Trophoblast cell (in vitro differentiated cells and primary cell): ENCODE measurements at regions not wholly inside any gene's neighbourhood (a gene's known extent, or its start where the extent isn't known, plus 50 kb on each side); places are given as distances from the start of the nearest gene placed in this dataset.
"Not testable (repeated sequence)": the region's sequence is repeated elsewhere in the genome, so short reads cannot be mapped to it uniquely, and the experiment has no call there.

Experiments used
- DNase-seq, 2 donors: peaks; one replicate each; pipeline ENCODE4 v3.0.0-alpha.2; 2016
- H2AFZ ChIP-seq: 2 replicates; pipeline ENCODE4 v1.6.1; 2013; ENCODE audit warnings: low read length, moderate library complexity, mild to moderate bottlenecking; ENCODE audit not compliant: insufficient read depth, poor library complexity
- H2AK5ac ChIP-seq: 2 replicates; pipeline ENCODE4 v1.6.1; 2013; ENCODE audit warnings: mild to moderate bottlenecking, low read length
- H2BK120ac ChIP-seq: 2 replicates; pipeline ENCODE4 v1.6.1; 2013; ENCODE audit warnings: low read length, mild to moderate bottlenecking, moderate library complexity; ENCODE audit not compliant: insufficient read depth, poor library complexity
- H2BK12ac ChIP-seq: 2 replicates; pipeline ENCODE4 v1.6.1; 2013; ENCODE audit warnings: mild to moderate bottlenecking, low read length, moderate library complexity
- H2BK5ac ChIP-seq: 2 replicates; pipeline ENCODE4 v1.6.1; 2013; ENCODE audit warnings: low read length, low read depth, moderate library complexity, mild to moderate bottlenecking; ENCODE audit not compliant: poor library complexity
- H3K14ac ChIP-seq: 2 replicates; pipeline ENCODE4 v1.6.1; 2013; ENCODE audit warnings: mild to moderate bottlenecking, low read length
- H3K18ac ChIP-seq: 2 replicates; pipeline ENCODE4 v1.6.1; 2013; ENCODE audit warnings: mild to moderate bottlenecking, low read length
- H3K23ac ChIP-seq: 2 replicates; pipeline ENCODE4 v1.6.1; 2013; ENCODE audit warnings: low read length
- H3K27ac ChIP-seq: 2 replicates; pipeline ENCODE4 v1.5.1; 2013; ENCODE audit warnings: low read depth, mild to moderate bottlenecking, inconsistent platforms, low read length, moderate library complexity
- H3K27me3 ChIP-seq: 2 replicates; pipeline ENCODE4 v1.6.1; 2013; ENCODE audit warnings: inconsistent platforms, mild to moderate bottlenecking, low read length, moderate library complexity; ENCODE audit not compliant: insufficient read depth
- H3K36me3 ChIP-seq, 2 experiments: 1 replicate in 1 of 2; 2 replicates in 1 of 2; pipeline ENCODE4 v1.6.1; 2013; ENCODE audit warnings: low read length in 2 of 2, mild to moderate bottlenecking in 2 of 2, moderate library complexity in 1 of 2; ENCODE audit not compliant: insufficient read depth in 2 of 2, control insufficient read depth in 1 of 2
- H3K4ac ChIP-seq: 2 replicates; pipeline ENCODE4 v1.6.1; 2013; ENCODE audit warnings: low read depth, mild to moderate bottlenecking, low read length, moderate library complexity
- H3K4me1 ChIP-seq, 2 experiments: 1 replicate in 1 of 2; 2 replicates in 1 of 2; pipeline ENCODE4 v1.6.1; 2013; ENCODE audit warnings: low read length in 2 of 2, mild to moderate bottlenecking in 2 of 2, moderate library complexity in 1 of 2; ENCODE audit not compliant: insufficient read depth in 2 of 2, control insufficient read depth in 1 of 2
- H3K4me2 ChIP-seq: 2 replicates; pipeline ENCODE4 v1.6.1; 2013; ENCODE audit warnings: inconsistent platforms, mild to moderate bottlenecking, low read length, moderate library complexity
- H3K4me3 ChIP-seq: 2 replicates; pipeline ENCODE4 v1.5.1; 2013; ENCODE audit warnings: mild to moderate bottlenecking, low read depth, low read length, inconsistent platforms
- H3K79me1 ChIP-seq: one replicate; pipeline ENCODE4 v1.6.1; 2013; ENCODE audit warnings: low read length
- H3K79me2 ChIP-seq: 2 replicates; pipeline ENCODE4 v1.6.1; 2013; ENCODE audit warnings: low read length, mild to moderate bottlenecking; ENCODE audit not compliant: control insufficient read depth, insufficient read depth, poor library complexity
- H3K9ac ChIP-seq: 2 replicates; pipeline ENCODE4 v1.6.1; 2013; ENCODE audit warnings: mild to moderate bottlenecking, low read length
- H3K9me3 ChIP-seq: 2 replicates; pipeline ENCODE4 v1.6.1; 2013; ENCODE audit warnings: low read depth, mild to moderate bottlenecking, control low read depth, inconsistent platforms, low read length; ENCODE audit not compliant: insufficient read depth
- H4K12ac ChIP-seq: 2 replicates; pipeline ENCODE4 v1.6.1; 2013; ENCODE audit warnings: low read depth, mild to moderate bottlenecking, low read length, moderate library complexity
- H4K8ac ChIP-seq: 2 replicates; pipeline ENCODE4 v1.6.1; 2013; ENCODE audit warnings: low read depth, mild to moderate bottlenecking, low read length, moderate library complexity
- H4K91ac ChIP-seq: one replicate; pipeline ENCODE4 v1.6.1; 2013; ENCODE audit warnings: low read depth, mild to moderate bottlenecking, low read length, moderate library complexity
- WGBS: extraction: QIAGEN DNeasy Blood & Tissue Kit; methylation state at CpG from one replicate; pipeline ENCODE4 v1.1.7; 2013; ENCODE audit warnings: missing lambda C conversion rate; ENCODE audit not compliant: insufficient read length, insufficient coverage; ENCODE audit errors: extremely low coverage; 5-methylcytosine and 5-hydroxymethylcytosine counted together

DNA sequence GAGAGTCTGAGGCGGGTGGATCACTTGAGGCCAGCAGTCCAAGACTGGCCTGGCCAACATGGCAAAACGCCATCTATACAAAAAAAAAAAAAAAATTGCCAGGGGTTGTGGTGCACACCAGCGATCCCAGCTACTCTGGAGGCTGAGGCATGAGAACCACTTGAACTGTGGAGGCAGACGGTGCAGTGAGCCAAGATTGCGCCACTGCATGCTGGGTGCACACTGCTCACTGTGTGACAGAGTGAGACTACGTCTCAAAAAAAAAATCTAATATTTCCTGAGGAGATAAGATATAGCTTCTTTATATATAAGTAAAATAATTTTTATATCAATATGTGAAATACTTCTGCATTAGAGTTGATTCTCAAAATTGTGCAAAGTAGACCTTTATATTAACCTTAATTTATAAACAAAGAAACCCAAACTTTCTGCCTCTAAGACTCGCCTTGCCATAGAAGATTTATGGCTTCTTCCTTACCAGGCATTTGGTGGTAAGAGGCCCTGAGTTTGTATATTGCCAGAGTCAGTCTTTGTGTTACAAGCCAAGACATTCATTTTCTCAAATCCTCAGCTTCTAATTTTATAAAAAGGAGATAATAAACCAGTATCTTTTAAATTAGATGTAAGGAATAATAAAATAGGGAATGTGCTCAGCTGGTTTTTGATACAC is 1226.7 kb downstream of the FLRT2 start:
- Histone ChIP-seq H3K4ac (no peak overlapping the region), H2BK5ac (no peak overlapping the region), H3K9ac (no peak overlapping the region), H3K4me2 (no peak overlapping the region), H2AK5ac (no peak overlapping the region), H3K27ac (no peak overlapping the region), H3K14ac (no peak overlapping the region), H3K9me3 (peaks cover 3% of the 10 kb centered on the region), H3K4me3 (no peak overlapping the region), H2BK120ac (no peak overlapping the region), H3K79me2 (no peaks in the 10 kb centered on the region), H3K4me1 (no peaks in the 10 kb centered on the region), H3K23ac (no peak overlapping the region), H3K18ac (no peak overlapping the region), H4K8ac (no peak overlapping the region), H4K91ac (no peak overlapping the region), H2AFZ (no peak overlapping the region), H3K27me3 (no peaks in the 10 kb centered on the region), H4K12ac (no peak overlapping the region), H2BK12ac (no peak overlapping the region), H3K79me1 (no peaks in the 10 kb centered on the region), H3K36me3 (no peaks in the 10 kb centered on the region)
- WGBS = no CpG with 5 or more reads among the region's 7 CpGs
- DNase-seq = no peak

- not testable (repeated sequence) for H3K23ac ChIP-seq, H2BK120ac ChIP-seq
- no CpG with 5 or more reads among the region's 4 CpGs for WGBS
Measured at GRCh38 chr14:86750488-86750887, 1220.5 kb downstream of the FLRT2 start.

DNA sequence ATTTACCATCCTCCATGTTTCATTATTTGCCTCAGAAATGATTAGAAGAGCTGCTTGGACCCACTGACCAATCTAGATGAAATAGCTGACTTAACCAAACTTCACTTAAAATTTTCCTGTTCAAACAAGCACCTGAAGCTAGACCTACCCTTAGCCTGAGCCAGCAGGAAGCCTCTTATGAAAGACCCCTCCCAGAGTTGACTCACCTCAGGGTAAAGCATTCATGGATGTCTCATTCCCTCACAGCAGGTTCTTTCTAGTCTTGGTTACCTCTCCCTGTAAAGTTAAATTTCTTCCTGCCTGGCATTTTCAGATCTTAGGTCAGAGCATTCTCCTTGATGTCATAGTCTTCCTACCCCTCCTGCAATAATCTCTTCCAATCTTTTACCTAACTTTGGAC is 1209.8 kb downstream of the FLRT2 start:
- H3K9ac ChIP-seq = no peak overlapping the region
- H3K36me3 ChIP-seq = no peaks in the 10 kb centered on the region
- H4K12ac ChIP-seq = no peak overlapping the region
- H3K79me2 ChIP-seq = no peaks in the 10 kb centered on the region
- no peak overlapping the region for H3K27ac ChIP-seq
- no peak overlapping the region for H4K8ac ChIP-seq
- no peak overlapping the region for H2BK120ac ChIP-seq
- no peak overlapping the region for H3K4me3 ChIP-seq
- no peak overlapping the region for H4K91ac ChIP-seq
- no peak overlapping the region for H2AK5ac ChIP-seq
- no peak overlapping the region for H3K18ac ChIP-seq
- no peak for DNase-seq
- no peaks in the 10 kb centered on the region for H3K9me3 ChIP-seq
- H2AFZ ChIP-seq = no peak overlapping the region
- no peaks in the 10 kb centered on the region for H3K79me1 ChIP-seq
- no peak overlapping the region for H3K4ac ChIP-seq
- no peak overlapping the region for H2BK5ac ChIP-seq
- H3K23ac ChIP-seq = no peak overlapping the region
- H3K27me3 ChIP-seq = no peaks in the 10 kb centered on the region
- no peak overlapping the region for H2BK12ac ChIP-seq
- H3K4me2 ChIP-seq = no peak overlapping the region
- no peaks in the 10 kb centered on the region for H3K4me1 ChIP-seq
- no peak overlapping the region for H3K14ac ChIP-seq

More at GRCh38 chr14:86750488-86750887, 1220.5 kb downstream of the FLRT2 start:
- not testable (repeated sequence) for H2BK5ac ChIP-seq, DNase-seq, H2AFZ ChIP-seq, H3K79me1 ChIP-seq, H4K91ac ChIP-seq, H3K4me3 ChIP-seq, H4K12ac ChIP-seq, H3K27ac ChIP-seq, H3K4me1 ChIP-seq, H3K36me3 ChIP-seq, H3K9me3 ChIP-seq, H3K79me2 ChIP-seq, H4K8ac ChIP-seq, H3K27me3 ChIP-seq, H3K18ac ChIP-seq, H2BK12ac ChIP-seq, H3K9ac ChIP-seq, H3K14ac ChIP-seq, H3K4ac ChIP-seq, H3K4me2 ChIP-seq, H2AK5ac ChIP-seq

GRCh38 chr14:86731427-86731826 is 1201.5 kb downstream of the FLRT2 start:
- not testable (repeated sequence) for H3K23ac ChIP-seq, H2BK120ac ChIP-seq, H3K9me3 ChIP-seq, H3K27me3 ChIP-seq, H3K27ac ChIP-seq, H2AK5ac ChIP-seq, H3K18ac ChIP-seq, DNase-seq, H2AFZ ChIP-seq, H3K4me1 ChIP-seq, H3K79me2 ChIP-seq, H3K4ac ChIP-seq, H3K36me3 ChIP-seq, H4K91ac ChIP-seq, H3K14ac ChIP-seq, H4K8ac ChIP-seq, H3K4me3 ChIP-seq, H3K79me1 ChIP-seq, H3K4me2 ChIP-seq, H4K12ac ChIP-seq, H2BK5ac ChIP-seq, H3K9ac ChIP-seq, H2BK12ac ChIP-seq
- no CpG with 5 or more reads among the region's 2 CpGs for WGBS
